HG03135 (cell line): ENCODE measurements at regions not wholly inside any gene's neighbourhood (a gene's known extent, or its start where the extent isn't known, plus 50 kb on each side); places are given as distances from the start of the nearest gene placed in this dataset.

Experiments used
- ATAC-seq: cut with Tn5 transposase; IDR thresholded peaks from one replicate; pipeline ENCODE4 v1.9.1; 2021; ENCODE audit warnings: mild to moderate bottlenecking, moderate library complexity; ENCODE audit not compliant: unreplicated experiment

DNA sequence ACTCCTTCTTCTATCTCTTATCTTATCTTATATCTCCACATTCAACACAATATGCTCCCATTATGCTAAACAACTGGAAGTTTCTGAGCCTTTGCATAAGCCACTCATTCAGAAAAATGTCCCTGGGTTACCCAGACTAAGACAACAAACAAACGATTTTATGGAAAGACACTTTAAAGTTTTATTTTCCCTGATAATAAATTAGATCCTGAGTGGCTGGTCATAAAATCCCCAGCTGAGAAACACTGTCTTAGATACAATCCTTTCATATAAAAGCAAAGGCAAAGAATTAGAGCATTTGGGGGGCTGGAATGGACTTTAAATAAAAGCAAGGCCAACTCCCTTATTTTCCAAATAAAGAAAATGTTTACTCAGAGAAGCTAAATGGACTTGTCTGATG, 322.3 kb downstream of the GBE1 start:
- ATAC-seq = no peak

DNA sequence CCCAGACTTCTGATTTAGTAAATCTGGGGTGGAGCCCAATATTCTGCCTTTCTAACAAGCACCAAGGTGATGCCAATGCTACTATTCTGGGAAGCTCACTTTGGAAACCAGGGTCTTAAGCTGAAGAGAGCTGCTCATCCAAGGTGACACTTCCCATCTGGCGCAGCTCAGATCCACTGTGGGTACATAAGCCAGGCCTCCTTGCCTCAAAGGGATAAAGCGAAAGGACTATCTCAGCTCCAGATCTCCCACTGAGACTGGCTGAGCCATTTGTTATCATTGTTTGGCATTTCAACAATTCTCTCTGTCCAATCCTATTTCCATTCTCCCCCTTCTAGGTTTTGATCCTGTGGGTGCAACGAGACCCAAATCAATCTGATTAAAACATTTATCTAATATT, 323.8 kb downstream of the GBE1 start:
- no peak for ATAC-seq

DNA sequence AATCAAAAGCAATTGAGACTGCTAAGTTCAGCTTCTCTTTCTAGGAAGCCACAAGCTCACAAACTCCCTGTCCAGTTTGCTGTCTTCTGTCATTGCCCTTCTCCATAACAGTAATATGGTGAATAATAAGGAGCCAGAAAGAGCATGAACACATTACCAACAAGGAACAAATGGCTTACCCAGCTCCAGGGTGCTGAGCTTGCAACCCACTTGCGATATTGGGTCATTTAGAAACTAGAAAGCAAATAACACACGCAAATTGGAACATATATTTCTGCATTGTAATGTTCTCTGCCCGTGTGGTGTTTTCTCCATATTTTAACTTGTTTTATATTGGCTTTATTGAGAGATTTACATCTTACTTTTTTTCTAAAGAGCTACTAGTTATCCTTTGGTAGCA, 325.3 kb downstream of the GBE1 start:
- ATAC-seq = no peak

DNA sequence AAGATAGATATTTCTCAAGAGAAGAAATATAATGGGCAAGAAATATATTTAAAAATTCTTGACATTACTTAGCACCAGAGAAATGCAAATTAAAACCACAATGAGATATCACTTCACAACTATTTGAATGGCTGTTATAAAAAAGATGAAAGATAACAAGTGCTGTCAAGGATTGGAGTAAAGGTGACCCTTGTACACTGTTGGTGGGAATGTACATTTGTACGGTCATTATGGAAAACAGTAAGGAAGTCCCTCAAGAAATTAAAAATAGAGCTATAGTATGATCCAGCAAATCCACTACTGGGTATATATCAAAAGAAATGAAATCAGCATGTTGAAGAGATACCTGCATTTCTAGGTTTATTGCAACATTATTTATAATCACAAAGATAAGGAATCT, 326.4 kb downstream of the GBE1 start:
- no peak for ATAC-seq

DNA sequence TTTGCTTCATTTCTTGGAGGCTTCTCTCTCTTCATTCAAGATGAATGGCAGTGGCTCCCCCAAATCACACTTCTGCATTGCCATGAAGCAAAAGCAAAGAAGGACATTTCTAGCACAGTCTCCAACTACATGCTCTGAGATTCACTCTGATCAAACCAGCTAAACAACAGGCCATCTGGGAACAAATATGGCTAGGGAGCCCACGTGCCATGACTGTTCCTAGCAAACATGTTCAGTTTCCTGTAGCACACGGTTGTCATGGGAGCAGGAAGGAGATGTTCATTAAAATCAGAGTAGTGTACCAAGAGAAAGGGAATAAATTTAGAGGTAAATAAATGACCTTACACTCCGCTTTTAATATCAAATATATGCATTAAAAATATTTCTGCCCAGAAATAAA, 327.3 kb downstream of the GBE1 start:
- no peak for ATAC-seq

DNA sequence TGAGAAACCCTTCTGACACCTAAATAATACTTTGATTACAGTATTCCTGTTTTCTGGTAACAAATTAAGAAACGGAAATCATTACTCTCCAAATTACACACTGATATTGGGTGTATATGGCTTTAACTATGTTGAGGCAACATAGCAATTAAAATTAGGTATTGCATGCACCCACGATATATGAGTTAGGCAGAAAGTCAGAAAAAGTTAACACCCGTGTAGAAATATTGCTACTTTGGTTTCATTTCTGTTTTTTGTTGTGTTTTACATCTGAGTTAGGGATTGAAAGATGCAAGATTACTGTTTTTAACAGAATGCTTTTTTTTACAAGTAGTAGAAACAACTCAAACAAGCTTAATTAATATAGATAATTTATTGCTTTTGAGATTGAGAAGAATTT, 327.8 kb downstream of the GBE1 start:
- ATAC-seq = no peak

DNA sequence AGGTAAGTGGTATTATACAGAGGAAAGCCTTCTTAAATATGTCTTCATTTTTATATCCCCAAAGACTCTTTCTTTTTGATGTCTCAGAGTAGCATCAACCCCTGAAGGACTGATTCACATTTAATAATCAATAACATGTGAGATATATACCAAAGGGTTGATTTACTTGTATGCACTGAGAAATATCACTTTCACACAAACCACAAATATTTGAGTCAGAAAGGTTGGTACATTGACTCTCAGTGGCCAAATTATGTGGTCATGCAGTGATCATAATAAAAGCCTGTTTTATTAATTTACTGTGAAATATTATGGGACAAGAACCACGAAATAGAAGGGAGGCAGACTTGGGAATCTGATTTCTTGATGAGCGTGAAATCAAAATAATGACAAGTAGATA, 329.0 kb downstream of the GBE1 start:
- no peak for ATAC-seq

DNA sequence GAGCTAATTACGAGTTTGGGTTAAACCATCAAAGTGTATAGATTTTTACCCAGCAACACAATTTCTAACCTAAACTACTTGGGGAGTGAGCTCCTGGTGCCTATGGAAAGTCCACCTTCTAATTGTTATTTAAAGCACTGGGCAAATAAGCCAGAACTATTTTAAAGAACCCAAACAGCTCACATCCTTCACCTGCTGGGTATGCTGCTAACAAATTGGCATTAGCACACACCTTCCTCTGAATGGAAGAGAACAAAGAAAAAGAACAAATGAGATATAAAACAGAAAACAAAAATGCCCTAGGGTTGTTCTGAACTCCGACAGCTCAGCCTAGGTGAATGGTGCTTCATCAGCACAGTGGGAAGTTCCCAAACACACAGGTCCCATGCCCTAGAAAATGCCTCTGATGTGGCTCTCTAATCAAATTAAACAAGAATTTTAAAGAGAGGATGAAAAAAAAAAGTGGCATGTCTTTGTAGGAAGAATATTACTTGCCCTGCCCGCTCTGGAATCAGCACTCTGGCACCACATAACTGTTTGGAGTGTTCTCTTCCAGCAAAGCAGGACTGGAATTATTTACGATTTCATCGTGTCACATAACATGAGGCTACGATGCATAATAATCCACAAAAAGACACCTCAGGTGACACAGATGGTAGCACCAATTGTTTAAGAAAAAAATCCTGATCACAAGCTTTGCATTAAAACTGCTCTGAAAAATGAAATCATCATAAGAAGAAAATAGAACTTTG, 334.4 kb downstream of the GBE1 start:
- ATAC-seq = no peak

DNA sequence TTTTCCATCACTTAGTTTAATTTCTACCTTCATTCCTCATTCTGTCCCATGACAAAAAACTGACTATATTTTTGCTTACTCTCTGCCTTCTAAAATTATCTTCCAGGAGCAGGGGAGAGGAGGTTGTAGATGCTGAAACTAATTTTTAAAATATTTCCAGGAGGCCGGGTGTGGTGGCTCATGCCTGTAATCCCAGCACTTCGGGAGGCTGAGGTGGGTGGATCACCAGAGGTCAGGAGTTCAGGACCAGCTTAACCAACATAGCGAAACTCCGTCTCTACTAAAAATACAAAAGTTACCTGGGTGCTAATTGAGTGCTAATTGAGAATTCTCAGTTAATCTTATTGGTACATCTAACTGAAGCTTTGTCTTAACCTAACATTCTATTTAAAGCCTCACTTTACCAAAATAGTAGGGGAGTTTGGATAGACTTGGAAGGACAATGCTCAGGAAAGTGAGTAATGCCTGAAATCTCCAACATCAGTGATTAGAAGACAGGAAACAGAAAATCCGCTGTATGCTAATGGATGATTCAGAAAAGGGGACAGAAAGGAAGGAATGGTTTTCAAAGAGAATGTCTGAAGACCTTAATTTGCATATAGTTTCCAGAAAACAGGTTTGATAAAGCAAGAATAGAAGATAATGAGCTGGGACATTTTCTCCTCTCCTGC, 336.1 kb downstream of the GBE1 start:
- ATAC-seq = no peak

DNA sequence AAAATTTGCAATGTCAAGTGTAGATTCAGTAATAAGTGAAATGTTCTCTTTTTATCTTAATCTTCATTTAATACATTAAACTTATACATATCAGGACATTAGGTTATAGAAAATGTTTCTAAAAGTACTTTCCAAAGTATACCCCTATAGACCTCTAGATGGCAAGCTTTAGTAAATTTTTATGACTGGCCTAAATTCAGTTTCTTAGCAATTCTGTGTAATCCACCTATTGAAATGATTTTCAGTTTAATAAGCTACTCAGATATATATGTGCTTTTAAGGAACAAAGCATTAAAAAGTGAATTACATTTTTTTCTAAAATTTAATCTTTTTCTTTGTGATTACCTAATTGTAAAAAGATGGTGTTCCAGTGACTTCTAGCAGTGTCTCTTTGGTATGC, 342.2 kb downstream of the GBE1 start:
- no peak for ATAC-seq

DNA sequence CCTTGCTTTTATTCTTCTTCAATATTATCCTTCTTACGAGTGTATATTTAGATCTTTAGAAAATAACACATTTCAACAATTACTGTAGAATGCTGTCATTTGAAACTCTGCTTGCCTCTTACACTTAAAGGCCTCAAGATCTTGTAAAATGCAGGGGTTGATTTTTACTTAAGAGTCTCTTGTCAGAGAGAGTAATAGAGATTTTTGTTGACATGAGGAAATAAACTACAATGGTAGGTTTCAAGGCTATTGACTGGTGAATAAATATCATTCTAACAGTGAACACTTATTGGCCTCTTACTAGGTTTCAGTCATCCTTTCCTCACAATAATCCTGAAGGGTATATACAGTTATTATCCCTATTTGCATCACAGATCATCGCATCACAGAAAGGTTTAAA, 344.6 kb downstream of the GBE1 start:
- ATAC-seq = no peak

DNA sequence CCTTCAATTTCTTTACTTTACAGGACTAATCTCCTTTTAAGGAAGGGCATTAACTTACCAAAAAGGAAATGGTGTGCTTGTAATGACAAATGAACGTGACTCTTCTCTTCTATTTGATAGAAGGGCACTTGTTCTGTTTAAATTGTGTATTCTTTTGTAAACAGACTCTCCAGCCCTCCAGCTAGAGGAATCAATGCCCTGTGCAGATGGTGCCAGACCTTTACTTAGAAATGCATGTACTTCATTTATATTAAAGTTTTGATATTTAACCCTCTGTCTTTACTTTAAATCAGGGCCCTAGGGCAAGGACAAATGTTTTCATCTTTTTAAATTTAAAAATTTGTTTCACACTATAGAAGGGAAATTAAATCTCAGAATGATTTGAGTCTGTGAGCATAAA, 355.1 kb downstream of the GBE1 start:
- no peak for ATAC-seq

DNA sequence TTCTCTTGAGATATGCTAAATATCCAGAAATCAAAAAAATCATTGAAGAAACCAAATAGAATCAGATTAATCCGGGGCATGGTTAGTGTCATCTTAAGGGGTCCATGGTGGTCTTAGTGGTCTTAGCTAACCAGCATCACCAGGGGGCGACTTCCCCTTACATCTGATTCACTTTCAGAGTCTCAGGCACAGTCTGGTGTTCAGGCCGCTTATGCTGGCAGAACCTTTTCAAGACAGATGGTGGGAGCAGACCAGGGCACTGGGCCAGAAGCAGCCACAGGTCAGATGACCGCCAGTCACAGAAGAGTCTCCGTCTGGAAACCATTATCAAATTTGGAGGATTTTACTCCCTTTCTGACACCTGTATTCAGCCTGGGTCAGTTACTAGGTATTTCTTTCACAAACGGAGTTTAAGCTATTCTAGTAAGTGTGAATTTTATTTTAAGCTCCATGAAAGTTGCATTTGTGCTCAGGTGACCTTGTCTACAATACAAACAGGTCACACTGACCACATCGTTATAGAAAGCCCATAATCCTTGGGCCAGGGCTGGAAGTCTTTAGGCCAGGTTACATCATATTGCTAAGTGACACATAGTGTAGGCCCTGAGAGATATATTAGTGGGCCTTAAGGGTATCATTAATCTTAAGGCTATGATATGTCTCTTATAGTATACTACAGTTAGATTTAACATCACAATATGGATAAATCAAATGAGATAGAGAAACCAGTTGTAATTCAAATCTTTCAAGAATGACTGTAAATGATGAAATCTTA, 365.5 kb downstream of the GBE1 start:
- no peak for ATAC-seq

DNA sequence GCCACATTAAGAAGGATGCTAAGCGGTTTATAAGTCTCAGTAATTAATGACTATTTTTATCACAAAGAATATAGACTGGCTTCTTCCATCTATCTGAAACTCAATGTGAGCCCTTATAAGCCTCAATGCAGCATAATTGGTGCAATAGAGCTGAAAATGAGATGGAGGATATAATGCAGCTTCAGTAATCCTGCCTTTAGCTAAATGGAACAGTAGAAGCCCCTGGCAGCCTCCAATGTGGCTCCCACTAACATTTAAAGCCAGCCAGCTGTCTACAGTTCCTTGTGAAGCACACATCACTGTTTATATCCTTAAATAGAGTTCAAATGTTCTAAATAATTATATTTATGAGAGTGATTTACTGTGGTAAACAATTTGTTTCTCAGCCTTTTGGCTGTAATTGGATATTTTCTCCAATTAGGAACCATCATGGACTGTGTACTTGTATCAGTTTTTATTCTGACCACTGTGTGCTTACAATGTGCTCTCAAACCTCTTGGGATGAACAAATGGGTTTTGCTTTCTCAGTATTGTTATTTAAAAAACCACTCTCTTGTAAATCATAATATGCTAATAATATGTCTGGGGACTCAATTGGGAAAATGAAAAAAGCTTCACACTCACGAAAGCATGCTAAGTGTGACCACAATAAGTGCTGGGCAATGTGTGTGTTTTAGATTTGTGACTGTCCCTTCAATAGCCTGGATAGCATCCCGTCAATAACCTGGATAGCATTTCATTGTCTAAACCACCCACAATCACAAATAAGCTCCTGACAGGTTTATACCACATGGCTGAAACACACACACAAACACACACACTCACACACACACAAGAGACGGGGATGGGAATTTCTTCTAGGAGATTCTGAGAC, 366.6 kb downstream of the GBE1 start:
- no peak for ATAC-seq

DNA sequence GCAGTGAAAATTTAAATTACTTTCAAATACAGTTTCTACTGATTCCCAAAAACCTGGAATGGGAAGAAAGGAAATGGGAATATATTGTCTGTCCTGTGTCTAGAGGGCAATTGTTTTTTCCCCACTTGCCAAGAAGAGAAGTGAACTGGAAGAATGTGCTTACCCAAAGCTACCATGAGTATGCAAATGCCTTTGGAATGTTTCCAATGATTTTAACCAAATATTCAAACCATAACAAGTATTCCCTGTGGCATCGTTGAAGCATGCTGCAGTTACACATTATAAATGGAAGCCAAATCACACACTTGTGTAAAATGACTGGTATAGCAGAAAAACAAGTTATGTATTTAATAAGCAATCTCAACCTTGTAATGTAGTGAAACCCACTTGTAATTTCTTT, 368.2 kb downstream of the GBE1 start:
- ATAC-seq = no peak

DNA sequence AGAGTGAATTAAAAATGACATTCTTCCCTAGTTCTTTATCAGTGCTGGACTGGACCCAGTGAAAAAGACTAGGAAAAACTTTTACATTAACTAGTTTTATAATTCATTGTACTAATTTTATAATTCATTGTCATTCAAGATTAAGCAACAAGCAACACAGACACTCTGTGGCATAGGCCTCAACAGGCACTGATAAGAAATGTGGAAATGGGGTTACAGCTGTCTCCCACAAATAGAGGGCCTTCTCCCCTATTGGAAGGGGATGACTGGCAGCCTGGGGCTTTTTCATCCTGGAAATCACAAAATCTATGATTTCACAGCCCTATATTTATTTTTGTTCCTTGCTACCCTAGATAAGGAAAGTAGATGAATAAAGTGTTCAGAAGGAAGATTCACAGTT, 370.6 kb downstream of the GBE1 start:
- no peak for ATAC-seq

DNA sequence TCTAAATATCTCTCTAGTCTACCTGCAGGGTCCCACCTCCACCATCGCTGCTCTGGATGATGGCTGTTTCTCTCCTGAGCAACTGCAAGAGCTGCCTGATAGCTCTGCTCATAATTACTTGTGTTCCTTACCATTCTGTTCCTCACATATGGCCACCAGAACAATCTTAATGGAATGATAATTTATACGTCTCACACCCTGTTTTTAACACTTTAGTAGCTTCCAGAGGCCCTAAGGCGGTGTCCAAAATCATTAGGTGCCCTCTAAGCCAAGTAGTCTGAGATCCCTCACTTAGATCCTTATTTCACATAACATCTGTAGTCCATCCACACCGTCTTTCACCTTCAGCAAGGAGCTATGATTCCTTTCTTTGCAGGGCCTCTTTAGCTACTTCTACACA, 373.3 kb downstream of the GBE1 start:
- no peak for ATAC-seq

DNA sequence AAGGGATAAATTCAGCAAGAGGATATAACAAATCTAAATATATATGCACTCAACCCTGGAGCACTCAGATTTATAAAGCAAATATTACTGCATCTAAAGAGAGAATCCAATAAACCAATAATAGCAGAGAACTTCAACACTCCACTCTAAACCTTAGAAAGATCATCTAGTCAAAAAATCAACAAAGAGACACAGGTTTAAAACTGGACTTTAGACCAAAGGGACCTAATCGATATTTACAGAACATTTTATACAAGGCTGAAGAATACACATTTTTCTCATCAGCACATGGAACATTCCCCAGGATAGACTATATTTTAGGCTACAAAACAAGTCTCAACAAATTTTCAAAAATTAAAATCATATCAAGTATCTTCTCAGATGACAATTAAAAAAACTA, 379.0 kb downstream of the GBE1 start:
- ATAC-seq = no peak

DNA sequence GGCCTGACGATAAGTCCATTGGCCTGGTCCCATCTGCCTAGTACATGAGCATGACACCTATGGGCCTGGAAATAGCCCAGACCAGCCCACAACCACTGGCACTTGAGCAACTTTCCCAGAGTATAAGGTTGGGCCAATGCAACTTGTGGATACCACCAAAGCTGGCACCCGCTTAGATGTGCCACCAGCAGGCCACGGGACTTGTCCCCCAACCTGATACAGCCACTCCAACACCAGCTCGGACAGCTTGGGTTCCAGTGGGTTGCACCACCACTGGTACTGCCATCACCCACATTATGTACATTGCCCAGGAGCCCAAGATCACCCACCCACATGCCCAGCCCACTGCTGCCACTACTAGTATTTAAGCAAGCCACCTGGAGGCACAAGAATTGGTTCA, 381.2 kb downstream of the GBE1 start:
- no peak for ATAC-seq

DNA sequence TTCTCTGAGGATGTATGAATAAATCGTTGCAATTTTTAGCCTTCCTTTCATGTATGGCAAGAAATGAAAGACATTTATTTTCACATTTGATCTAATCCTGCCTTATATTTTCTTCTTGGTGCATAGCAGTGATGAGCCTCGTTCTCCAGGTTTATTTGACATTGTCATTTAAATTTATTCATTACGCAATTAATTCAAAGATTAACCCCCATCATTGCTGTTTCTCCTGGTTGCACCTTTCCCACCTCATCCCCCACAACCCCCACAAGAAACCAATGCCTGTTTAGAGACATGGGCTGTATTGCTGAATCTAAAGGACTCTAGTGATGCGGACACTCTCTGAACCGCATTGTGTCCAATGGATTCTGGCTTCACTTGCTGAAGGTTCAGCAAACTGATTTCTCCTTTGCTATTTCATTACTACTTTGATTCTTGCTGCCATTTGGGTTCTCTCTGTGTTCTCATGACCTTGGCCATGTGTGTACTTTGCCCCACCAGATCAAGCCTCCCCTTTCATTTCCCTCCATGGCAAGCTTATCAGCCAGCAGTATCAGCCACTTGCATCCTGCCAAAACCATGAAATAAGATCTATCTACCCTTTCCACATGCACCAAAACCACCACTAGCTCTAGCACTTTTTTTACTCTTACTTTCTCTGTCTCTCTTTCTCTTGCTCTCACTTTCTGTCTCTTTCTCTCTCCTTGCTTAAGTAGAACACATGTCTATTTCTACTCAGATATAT, 382.7 kb downstream of the GBE1 start:
- no peak for ATAC-seq
